GM12864 (cell line): ENCODE measurements at regions not wholly inside any gene's neighbourhood (a gene's known extent, or its start where the extent isn't known, plus 50 kb on each side); places are given as distances from the start of the nearest gene placed in this dataset.

Experiments used
- DNase-seq: peaks from one replicate; pipeline ENCODE4 v3.0.0-alpha.2; 2011; ENCODE audit warnings: low read depth
- H3K4me3 ChIP-seq: 2 replicates; pipeline ENCODE4 v1.5.1; 2011; ENCODE audit warnings: mild to moderate bottlenecking, low read depth, low read length, control low read depth
- TF ChIP-seq, protein P1 (sequence below): IDR thresholded peaks from 2 replicates; pipeline ENCODE4 v1.5.1; 2011; ENCODE audit warnings: low read depth, mild to moderate bottlenecking, moderate library complexity, low read length, control low read depth, inconsistent platforms; ENCODE audit errors: missing control alignments

DNA sequence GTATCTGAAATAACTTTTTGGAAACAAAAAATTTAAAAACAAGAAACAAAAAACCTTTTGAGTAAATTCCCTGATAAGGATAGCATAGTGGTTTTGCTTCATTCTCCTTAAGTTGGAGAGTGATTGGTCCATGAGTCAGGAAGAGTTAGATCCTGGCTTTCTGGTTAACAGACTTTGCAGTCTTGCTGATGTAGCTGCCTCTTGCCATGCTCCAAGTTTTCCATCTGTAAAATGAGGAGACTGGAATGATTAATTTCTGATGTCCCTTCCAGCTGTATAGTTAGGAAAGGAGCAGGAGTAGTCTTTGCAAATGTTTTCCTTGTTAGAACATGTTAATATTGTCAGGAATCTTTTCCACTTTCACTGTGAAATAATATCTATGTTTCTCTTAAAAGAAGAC lies 266.6 kb downstream of the DNAJB9 start:
- H3K4me3 ChIP-seq, result no peak overlapping the region
- no peak for DNase-seq
- TF ChIP-seq, protein P1, sequence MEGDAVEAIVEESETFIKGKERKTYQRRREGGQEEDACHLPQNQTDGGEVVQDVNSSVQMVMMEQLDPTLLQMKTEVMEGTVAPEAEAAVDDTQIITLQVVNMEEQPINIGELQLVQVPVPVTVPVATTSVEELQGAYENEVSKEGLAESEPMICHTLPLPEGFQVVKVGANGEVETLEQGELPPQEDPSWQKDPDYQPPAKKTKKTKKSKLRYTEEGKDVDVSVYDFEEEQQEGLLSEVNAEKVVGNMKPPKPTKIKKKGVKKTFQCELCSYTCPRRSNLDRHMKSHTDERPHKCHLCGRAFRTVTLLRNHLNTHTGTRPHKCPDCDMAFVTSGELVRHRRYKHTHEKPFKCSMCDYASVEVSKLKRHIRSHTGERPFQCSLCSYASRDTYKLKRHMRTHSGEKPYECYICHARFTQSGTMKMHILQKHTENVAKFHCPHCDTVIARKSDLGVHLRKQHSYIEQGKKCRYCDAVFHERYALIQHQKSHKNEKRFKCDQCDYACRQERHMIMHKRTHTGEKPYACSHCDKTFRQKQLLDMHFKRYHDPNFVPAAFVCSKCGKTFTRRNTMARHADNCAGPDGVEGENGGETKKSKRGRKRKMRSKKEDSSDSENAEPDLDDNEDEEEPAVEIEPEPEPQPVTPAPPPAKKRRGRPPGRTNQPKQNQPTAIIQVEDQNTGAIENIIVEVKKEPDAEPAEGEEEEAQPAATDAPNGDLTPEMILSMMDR, result no peak

DNA sequence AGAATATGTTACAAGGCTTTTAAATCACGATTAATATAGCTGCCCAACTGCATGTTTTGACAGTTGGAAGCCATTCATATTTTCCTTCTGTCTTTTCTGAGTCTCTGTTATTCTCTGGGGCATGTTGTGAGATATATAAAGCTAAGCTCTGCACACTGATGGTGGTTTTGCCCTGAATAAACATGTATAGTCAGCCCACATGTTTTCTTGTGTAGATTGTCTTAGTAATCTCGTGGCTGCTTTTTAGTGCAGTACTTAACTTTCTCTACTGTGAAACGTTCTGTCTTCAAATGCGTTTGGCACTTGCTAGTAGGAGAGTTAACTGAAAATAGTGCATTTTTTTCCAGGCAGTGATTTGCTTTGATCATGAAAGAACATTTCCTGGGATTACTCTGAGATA lies 268.5 kb downstream of the DNAJB9 start:
- no peak overlapping the region for H3K4me3 ChIP-seq
- TF ChIP-seq, protein P1, result no peak
- no peak for DNase-seq

DNA sequence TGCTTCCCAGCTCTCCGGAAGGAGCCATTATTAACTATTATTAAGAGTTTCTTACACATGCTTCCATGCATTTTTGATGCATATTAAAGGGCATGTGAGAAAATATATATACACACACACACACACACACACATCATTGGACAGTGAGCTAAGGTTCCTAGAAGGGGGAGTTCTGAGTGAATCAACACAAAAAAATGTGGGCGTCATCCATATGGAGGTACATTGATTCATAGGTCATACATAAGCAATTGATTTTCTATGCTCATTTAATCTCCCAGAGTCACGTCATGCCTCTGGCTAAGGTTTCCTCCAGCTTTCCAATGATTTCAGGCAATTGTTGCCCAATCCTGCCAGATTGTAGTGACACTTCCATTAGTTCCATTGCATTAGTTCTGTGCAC lies 269.4 kb downstream of the DNAJB9 start:
- no peak overlapping the region for H3K4me3 ChIP-seq
- no peak for DNase-seq
- TF ChIP-seq, protein P1, result no peak

DNA sequence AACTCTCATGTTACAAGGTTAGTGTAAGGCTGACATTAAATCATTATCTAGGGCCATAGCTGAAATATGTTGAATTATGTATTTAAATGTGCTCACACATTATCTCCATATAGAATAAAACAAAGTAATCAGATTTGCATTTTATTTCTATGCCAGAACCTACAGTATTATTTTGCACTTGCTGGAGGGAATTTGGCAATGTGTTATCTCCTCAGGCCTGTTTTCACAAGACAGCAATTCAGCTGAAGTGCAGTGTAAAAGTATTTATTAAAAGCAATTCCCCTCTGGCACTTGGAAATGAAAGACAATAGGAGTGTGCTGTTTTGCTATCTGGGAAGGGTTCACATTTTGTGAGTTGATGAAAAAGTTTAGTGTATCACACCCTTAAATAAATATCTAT lies 276.3 kb downstream of the DNAJB9 start:
- no peak for DNase-seq
- H3K4me3 ChIP-seq, result no peak overlapping the region
- TF ChIP-seq, protein P1, result no peak

DNA sequence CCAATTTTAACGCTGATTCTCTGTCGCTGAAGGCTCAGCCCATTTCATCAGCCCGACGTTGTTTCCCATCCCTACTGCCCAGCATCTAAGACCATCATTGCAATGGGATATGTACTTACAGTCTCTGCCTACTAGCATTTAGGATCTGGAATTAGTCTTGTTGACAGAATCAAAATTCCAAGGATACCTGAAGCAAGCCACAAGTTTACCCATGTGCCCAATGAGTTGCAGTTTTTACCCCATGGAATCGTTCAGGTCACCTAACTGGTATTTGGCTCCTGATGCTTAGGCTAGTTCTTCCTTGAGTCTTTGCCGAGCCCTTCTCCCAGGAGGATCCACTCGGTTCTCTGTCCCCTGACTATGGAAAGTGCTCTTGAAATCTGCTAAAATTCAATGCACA lies 276.8 kb downstream of the DNAJB9 start:
- TF ChIP-seq, protein P1, result no peak
- no peak for DNase-seq

DNA sequence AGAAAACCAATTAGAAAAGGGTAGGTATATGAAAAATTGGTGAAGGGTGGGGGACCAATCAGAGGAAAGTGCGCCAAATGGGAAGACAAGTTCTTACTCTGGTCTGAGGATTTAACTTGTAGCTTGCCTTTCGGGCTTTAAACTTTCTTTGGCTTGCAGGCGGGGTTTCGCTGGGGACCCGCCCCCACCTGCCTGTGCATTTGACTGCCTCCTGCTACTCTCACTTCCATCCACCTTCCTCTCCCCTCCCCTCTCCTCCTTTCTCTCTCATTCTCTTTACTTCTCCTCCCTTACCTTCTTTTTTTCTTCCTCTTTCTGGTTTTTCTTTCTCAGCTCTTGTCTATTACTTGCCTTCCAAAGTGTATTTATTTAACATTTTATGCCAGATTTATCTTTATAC lies 278.8 kb downstream of the DNAJB9 start:
- H3K4me3 ChIP-seq, result no peak overlapping the region
- no peak for DNase-seq
- TF ChIP-seq, protein P1, result no peak

More for the DNA sequence above, 276.8 kb downstream of the DNAJB9 start:
- H3K4me3 ChIP-seq, result no peak overlapping the region

DNA sequence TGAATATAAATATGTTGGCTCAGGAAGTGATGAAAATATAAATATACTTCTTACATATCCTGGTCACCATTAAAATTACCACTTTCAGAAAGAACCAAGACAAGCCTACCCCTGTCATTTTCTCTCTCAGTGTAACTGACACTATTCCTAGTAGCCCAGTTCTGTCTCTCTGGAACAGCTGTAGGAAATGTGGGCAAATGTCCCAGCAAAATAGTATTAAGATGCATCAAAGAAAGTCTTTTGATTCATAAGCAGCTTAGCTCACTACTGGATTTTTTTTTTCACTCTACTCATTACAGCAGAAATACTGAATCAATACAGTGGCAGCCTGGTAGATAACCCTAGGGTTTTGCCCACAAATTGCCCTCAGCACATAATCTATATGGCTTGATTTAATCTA lies 290.9 kb downstream of the DNAJB9 start:
- H3K4me3 ChIP-seq, result no peak overlapping the region
- TF ChIP-seq, protein P1, result no peak
- DNase-seq, result no peak
